Gastroesophageal sphincter (tissue), 2 donors: ENCODE measurements at regions not wholly inside any gene's neighbourhood (a gene's known extent, or its start where the extent isn't known, plus 50 kb on each side); places are given as distances from the start of the nearest gene placed in this dataset.

Experiments used
- EP300 ChIP-seq: sonication (generic); formaldehyde crosslinking; IDR thresholded peaks from one replicate; pipeline ENCODE4 v1.6.1; 2017; ENCODE audit warnings: antibody characterized with exemption, mild to moderate bottlenecking
- POLR2A ChIP-seq, 2 donors: fragments of 450-650 bp; IDR thresholded peaks; one replicate each; pipeline ENCODE4 v1.6.1; 2017; ENCODE audit warnings: antibody characterized with exemption in 2 of 2, mild to moderate bottlenecking in 2 of 2, moderate library complexity in 1 of 2

DNA sequence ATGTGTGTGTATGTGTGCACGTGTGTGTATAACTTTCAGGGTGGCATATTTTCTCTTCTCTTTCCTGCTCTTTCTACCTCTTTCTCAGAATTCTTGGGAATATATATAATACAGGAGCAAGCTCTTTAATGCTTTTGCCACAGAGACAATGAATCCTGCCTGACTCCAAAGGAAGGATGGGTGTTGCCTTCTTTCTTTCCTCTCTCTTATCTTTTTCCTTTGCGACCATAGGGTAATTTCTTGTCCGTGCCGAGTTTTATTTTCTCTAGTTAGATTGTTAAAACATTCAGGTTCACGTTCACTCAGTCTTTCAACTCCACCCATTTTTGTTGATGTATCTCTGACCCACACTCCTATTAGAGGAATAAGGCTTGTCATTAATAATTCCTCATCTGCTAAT lies 129.0 kb upstream of the C1orf21 start:
- TF ChIP-seq EP300 = no peak
- TF ChIP-seq POLR2A (IDR thresholded peaks at IDR 0.05) = no peak
